GM23338 (cell line): ENCODE measurements at regions not wholly inside any gene's neighbourhood (a gene's known extent, or its start where the extent isn't known, plus 50 kb on each side); places are given as distances from the start of the nearest gene placed in this dataset.

ENCODE experiments used
- CREB1 ChIP-seq: fragments of 250-450 bp; sonication (Bioruptor Pico); IDR thresholded peaks from 2 replicates; pipeline ENCODE4 v1.5.0; 2020; ENCODE audit warnings: low read depth, mild to moderate bottlenecking, moderate library complexity
- EZH2 ChIP-seq: fragments of 200-600 bp; sonication (generic); IDR thresholded peaks from one replicate; pipeline ENCODE4 v1.8.0; 2017; ENCODE audit warnings: antibody characterized with exemption, mild to moderate bottlenecking, low read depth; ENCODE audit not compliant: unreplicated experiment
- EZH2phosphoT487 ChIP-seq: fragments of 200-600 bp; sonication (generic); IDR thresholded peaks from one replicate; pipeline ENCODE4 v1.8.1; 2018; ENCODE audit warnings: antibody characterized with exemption; ENCODE audit not compliant: unreplicated experiment
- JUNB ChIP-seq: IDR thresholded peaks from one replicate; pipeline ENCODE4 v1.6.1; 2016; ENCODE audit warnings: antibody characterized with exemption; ENCODE audit not compliant: unreplicated experiment
- POLR2AphosphoS5 ChIP-seq: IDR thresholded peaks from 2 replicates; pipeline ENCODE4 v1.6.1; 2016; ENCODE audit warnings: antibody characterized with exemption, low read depth
- TF ChIP-seq, protein P1 (sequence below): IDR thresholded peaks from one replicate; pipeline ENCODE4 v1.6.1; 2018; ENCODE audit warnings: antibody characterized with exemption; ENCODE audit not compliant: unreplicated experiment
- TF ChIP-seq, protein P2 (sequence below), 2 experiments: fragments of 200-600 bp in 1 of 2; sonication (generic) in 1 of 2; conservative IDR thresholded peaks; 2 replicates each; pipeline versions ENCODE4 v1.5.1 to v1.6.1; 2016 to 2017; ENCODE audit warnings: antibody characterized with exemption in 2 of 2, low read depth in 2 of 2, mild to moderate bottlenecking in 2 of 2, moderate library complexity in 1 of 2

DNA sequence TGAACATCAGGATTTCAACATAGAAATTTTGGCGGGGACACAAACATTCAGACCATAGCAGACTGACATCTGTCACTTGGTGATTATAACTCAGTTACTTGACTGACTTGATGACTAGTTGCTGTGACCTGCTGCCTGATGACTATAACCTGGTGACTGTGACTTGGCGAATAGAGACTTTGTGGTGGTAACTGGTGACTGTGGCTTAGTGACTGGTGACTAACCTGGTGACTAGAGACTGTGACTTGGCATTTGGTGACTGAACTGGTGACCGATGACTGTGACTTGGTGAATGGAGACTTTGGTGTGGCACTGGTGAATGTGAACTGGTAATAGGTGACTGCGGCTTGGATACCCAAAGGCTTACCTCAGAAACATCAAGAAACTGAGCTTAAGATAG lies 563.1 kb upstream of the FAM98A start:
- TF ChIP-seq, protein P1, sequence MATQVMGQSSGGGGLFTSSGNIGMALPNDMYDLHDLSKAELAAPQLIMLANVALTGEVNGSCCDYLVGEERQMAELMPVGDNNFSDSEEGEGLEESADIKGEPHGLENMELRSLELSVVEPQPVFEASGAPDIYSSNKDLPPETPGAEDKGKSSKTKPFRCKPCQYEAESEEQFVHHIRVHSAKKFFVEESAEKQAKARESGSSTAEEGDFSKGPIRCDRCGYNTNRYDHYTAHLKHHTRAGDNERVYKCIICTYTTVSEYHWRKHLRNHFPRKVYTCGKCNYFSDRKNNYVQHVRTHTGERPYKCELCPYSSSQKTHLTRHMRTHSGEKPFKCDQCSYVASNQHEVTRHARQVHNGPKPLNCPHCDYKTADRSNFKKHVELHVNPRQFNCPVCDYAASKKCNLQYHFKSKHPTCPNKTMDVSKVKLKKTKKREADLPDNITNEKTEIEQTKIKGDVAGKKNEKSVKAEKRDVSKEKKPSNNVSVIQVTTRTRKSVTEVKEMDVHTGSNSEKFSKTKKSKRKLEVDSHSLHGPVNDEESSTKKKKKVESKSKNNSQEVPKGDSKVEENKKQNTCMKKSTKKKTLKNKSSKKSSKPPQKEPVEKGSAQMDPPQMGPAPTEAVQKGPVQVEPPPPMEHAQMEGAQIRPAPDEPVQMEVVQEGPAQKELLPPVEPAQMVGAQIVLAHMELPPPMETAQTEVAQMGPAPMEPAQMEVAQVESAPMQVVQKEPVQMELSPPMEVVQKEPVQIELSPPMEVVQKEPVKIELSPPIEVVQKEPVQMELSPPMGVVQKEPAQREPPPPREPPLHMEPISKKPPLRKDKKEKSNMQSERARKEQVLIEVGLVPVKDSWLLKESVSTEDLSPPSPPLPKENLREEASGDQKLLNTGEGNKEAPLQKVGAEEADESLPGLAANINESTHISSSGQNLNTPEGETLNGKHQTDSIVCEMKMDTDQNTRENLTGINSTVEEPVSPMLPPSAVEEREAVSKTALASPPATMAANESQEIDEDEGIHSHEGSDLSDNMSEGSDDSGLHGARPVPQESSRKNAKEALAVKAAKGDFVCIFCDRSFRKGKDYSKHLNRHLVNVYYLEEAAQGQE: no peak
- TF ChIP-seq EZH2 (no peak), POLR2AphosphoS5 (no peak), EZH2phosphoT487 (no peak), CREB1 (CRISPR knock-in tag) (no peak), JUNB (no peak)
- TF ChIP-seq, protein P2, sequence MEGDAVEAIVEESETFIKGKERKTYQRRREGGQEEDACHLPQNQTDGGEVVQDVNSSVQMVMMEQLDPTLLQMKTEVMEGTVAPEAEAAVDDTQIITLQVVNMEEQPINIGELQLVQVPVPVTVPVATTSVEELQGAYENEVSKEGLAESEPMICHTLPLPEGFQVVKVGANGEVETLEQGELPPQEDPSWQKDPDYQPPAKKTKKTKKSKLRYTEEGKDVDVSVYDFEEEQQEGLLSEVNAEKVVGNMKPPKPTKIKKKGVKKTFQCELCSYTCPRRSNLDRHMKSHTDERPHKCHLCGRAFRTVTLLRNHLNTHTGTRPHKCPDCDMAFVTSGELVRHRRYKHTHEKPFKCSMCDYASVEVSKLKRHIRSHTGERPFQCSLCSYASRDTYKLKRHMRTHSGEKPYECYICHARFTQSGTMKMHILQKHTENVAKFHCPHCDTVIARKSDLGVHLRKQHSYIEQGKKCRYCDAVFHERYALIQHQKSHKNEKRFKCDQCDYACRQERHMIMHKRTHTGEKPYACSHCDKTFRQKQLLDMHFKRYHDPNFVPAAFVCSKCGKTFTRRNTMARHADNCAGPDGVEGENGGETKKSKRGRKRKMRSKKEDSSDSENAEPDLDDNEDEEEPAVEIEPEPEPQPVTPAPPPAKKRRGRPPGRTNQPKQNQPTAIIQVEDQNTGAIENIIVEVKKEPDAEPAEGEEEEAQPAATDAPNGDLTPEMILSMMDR (conservative IDR thresholded peaks at IDR 0.05; ENCODE audit: low read depth in 2 of 2): no peak
